ACHN (cell line): ENCODE measurements at regions not wholly inside any gene's neighbourhood (a gene's known extent, or its start where the extent isn't known, plus 50 kb on each side); places are given as distances from the start of the nearest gene placed in this dataset.
A peak's percentile ranks its signal among the peaks of the same experiment; 100 is the strongest.
"Not testable (repeated sequence)": the region's sequence is repeated elsewhere in the genome, so short reads cannot be mapped to it uniquely, and the experiment has no call there.

Experiments
- DNase-seq: peaks from one replicate; pipeline ENCODE4 v3.0.0-alpha.2; 2015
- in situ Hi-C: cut with HindIII; loops from 2 replicates; pipeline ENCODE4 v1.10.0; 2017; ENCODE audit warnings: low sequenced_read_pairs, low pct_ligation_motif_present, low pct_unique_long_range_greater_than_20kb

DNA sequence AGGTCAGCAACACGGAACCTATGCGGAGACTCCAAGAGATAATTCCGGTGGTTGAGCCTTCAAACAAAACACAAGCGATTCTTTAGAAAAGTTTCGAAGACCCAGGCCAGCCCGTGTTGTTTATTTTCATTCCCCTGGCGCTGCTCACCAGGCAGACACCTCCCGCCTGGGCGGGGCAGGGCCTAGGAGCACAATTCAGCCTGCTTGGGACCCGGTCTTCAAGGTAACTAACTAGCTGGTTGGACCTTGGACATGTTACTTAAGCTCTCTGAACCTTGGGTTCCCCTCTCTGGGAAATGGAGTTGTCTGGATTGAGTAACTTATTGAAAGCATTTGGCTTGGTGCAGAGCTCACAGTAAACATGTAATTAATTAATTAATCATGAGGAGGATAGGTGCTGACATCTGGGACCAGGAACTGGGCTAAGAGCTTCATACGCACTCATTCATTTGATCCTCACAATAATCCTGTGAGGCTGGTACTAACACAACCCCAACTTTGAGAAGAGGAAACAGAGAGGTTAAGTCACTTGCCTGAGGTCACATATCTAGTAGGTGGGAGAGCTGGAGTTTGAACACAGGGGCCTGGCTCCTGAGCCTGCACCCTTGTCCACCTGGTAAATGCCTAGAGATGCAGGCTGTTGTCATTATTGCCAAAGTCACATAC is 125.3 kb upstream of the SMURF2 start:
- DNase-seq, result no peak
- in situ Hi-C loops, result no loop called here

DNA sequence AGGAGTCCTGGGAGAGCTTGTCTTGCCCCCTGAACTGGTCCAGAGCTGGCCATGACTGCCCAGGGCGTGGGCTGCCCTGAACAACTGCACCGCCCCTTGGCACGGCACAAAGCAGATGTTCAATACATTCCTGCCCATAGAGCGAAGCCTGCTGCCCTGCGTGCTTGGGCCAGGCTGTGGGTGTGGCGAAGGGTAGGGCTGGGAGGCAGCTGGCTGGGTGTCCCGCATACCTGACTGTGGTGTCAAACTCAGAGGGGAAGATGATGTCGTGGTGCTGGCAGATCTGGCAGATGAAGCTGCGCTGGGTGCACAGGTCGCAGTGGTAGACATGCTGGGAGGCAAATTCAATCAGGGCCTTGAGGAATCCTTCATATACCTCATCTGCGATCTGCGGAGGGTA is 124.2 kb upstream of the SMURF2 start:
- no peak for DNase-seq

DNA sequence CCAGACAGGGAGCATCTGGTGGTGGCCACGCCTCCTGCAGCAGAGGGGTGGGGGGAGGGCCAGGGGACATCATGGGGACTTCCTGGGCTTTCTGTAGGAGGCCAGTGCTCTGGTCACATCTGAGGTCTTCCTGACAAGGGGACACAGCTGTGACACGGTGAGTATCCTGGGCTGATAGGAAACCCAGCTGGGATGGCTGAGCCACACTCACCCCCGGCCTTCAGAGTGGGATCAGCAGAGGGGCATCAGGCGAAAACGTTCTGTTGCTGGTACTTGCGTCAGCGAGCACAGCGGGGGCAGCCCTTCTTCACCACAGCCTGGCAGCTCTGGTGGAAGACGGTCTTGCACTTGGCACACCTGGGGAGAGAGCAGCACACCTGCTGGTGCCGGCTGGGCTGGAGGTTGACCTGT is 122.9 kb upstream of the SMURF2 start:
- in situ Hi-C loops, result no loop called here
- no peak for DNase-seq

More for the DNA sequence above, 124.2 kb upstream of the SMURF2 start:
- in situ Hi-C loops, result no loop called here

DNA sequence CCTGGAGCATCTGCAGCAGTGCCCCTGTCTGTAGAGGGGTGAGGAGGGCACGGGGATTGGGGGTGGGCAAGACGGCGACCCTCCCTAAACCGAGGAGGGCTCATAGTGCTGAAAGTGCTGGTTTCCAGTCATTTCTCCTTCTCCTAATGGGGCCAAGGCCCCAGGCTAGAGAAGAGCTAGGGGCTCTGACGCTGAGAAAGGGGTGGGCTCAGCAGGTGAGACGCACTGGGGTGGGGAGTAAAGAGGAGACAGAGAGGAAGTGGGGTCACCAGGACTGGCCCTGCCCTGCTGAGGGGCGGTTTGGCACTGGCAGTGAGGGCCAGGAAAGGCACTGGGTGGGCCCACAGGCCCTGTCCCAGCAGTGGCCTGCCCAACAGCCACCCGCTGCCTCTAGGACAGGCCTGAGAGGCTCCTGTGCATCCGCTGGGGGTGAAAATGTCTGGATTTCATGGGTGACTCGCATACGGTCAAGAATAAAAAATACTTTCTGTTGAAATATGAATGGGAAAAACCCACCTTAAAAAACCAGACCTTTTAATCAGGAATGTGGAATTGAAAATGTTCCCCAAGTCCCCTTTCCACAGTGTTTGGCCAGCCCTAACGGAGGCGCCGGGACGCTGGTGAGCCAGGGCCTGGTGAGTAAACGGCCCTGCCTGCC is 122.4 kb upstream of the SMURF2 start:
- in situ Hi-C loops, result no loop called here
- DNase-seq, result no peak

DNA sequence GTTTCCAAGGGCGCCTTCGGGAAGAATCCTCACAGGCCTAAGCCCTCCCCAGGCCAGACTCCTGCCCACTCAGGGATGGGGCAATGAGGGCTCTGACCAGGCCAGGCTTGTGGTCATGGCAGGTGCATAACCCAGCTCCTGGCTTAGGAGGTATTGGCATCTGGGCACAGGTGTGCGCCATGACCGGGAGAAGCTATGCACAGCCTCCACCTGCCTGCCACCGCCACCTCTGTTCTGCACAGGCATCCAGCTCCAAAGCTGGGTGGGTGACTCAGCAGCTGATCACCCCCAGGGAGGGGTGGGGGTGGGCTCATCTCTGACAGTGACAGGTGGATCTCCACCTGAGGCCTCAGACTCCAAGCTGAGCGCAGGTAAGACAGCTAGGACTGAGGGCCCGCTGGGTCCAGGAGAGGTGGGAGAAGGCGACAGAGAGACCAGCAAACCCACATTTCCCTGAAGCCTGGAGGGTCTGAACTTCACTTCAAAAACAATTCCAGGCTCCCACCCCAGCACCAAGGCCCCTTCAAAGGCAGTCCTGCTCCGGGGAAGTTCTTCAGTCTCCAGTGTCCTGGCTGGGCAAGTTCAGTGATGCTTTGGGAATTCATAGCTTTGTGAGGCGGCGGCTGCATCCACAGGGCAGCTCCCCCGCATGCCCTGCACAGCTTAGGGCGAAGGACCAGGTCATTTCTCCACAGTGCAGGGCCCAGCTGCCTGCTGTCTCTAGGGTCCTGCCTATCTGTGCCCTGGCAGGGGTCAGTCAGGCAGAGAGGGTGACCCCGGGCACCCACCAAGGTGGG is 121.6 kb upstream of the SMURF2 start:
- in situ Hi-C loops, result no loop called here
- no peak for DNase-seq

DNA sequence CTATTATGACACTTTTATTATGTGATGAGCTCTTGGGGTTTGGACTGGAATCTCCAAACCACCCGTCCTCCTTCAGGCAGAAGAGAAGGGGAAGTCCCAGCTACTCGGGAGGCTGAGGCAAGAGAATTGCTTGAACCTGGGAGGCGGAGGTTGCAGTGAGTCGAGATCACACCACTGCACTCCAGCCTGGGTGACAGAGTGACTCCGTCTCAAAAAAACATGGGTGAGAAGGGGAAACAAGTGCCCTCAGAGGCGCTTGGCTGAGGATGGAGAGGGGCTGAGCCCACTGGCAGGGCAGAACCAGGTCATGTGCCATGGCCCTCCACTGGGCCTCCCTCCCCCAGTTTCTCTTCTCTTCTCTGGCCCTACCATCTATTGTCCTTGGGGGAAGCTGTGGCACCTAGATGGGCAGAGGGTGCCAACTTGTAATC is 120.9 kb upstream of the SMURF2 start:
- in situ Hi-C loops, result no loop called here
- no peak for DNase-seq

DNA sequence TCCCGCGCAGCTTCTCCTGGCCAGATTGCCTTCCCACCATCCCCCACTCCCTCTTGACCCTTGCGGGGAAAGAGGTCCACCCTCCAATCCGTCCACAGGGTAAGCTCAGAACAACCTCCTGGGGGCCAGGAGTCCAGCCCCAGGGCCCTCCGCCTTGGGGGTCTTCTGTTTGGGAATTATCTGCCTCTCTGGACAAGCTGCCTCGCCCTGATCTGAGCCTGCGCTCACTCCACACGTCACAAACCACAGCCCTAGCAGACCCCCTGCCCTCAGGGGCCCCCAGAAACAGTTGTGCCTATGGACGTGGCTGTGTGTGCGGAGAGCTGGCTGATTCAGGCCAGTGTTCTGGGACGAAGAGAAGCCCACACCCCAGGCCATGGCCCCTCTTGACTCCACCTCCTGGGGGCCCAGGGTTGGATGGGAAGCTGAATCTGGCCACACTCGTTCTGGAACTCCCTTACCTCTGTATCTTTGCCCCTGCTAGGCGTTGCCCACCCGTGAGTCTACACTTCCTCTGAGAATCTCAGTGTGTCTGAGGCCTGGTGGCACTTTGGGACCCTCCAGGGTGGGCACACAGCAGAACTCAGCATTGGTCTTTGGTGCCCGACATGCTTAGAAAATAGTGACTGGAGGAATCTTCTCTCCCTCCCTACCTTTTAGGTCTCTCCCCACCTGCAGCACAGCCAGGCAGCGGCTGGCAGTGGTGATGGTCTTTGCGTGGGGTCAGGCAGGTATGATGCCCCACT is 119.9 kb upstream of the SMURF2 start:
- no peak for DNase-seq
- in situ Hi-C loops, result no loop called here

DNA sequence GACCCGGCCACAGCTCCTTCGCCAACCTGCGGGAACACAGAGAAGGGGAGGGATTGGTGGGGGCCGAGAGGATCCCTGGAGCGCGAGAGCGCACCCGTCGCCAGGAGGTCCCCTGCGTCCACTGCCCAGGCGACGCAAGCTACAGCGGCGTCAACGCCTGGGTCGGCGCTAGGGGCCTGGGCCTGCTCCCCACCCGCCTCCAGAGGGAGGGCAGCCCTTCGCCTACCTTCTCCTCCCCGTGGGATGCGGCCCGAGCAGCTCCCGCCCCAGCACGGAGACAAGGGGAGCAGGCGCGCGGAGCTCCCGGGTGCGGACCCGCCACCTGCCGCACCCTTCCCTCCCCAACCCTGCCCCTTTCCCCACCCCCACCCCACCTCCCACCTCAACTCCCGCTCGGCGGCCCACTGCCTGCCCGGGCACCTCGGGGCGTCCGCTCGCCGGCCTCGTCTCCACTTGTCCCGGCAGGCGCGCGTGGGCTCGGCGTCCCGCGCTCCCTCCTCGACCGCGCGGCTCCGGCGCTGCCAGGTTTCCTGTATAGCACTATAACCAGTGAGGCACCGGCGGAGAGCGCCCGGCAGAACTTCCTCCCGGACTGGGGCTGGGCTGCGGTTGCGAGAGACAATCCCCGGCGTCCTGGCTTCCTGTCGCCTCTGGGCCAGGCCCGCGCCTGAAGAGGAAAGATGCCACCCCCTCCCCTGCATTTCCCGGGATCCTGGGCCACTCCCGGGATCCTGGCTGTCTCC is 119.1 kb upstream of the SMURF2 start:
- in situ Hi-C loops, result no loop called here

DNA sequence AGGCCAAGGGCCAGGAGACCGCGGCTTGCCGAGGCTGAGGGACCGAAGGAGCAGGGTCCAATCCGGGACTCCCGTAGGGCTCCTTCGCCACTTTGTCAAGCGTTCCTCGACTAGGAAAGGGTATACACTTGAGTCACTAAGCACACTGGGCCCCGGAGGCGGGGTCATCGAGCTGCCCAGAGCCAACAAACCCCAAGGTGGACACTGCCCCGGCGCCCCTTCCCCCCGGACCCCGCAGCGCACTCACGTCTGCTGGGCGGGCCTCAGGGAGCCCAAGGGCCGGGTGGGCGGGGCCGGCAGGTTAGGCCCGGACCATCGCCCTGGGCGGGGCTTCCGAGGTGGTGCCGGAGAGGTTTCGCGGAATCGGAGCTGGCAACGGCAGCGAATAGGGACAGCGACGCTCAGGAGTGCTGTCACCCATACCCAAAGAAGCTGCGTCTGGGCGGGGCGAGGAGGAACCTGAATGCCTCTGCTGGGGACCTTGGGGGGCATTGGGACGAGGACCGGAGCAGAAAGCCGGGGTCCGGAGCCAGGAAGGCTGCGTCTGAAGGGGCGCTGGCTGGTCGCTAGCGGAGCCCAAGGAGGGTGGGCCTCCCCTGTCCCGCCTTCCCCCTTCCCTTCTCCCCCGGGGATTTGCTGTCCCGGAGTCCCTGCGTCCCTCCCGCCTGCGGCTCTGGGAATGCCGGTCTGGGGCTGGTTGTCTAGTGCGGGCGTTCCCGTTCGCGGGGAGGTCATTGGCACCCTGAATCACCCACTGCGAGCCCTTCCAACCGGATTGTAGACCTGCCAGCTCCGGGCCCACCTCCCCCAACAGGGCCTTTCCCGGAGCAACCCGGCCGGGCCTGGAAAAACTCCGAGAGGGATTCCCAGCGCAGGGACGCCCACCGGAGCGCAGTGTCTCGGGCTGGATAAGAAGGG is 118.2 kb upstream of the SMURF2 start:
- in situ Hi-C loops, result no loop called here
- peak; percentile 52 for DNase-seq

More for the DNA sequence above, 119.1 kb upstream of the SMURF2 start:
- no peak for DNase-seq

DNA sequence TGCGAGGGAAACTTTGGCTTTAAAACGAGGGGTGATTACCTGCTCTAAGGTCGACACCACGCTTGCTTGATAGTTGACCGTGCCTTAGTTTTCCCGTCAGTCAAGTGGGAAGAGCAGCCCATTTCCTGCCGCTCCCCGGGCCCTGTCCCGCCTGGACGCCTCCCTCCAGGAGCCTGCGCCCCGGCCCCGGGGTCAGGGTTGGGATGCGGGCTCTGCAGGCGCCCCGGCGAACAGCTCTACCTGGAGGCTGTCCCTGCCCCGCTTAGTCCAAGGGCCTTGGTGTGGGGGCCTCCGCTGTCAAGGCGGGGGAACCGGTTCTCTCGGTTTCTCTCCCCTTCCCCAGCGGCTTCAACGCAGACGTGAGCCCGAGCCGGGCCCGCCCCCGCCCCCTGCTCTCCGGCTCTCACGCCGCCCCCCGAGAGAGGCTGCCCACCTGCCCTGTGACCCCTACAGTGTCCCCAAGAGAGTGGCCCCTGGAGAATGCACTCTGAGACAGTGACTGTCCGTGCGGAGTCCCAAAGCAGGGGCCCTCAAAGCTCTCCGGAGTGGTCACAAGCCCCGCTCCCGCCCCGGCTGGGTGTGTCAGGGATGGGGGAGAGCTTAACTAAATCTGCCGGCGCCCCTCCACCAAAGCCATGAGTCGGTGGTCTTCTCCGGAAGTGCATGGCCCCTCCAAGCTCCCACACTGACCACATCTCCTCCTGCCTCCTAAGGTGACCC is 117.4 kb upstream of the SMURF2 start:
- in situ Hi-C loops, result no loop called here
- no peak for DNase-seq

DNA sequence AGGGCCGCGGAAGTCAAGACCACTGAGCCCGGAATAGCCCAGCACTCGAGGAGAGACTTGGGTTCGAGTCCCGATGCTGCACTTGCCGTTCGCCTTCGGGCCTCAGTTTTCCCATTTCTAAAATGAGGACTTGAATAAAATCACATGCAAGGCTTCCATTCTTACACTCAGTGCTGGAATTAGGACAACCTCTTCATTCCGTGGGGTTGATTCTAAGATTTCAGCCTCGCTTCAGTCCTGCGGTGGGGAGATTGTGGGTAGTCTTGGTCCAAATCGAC is 116.9 kb upstream of the SMURF2 start:
- in situ Hi-C loops, result not testable (repeated sequence)

DNA sequence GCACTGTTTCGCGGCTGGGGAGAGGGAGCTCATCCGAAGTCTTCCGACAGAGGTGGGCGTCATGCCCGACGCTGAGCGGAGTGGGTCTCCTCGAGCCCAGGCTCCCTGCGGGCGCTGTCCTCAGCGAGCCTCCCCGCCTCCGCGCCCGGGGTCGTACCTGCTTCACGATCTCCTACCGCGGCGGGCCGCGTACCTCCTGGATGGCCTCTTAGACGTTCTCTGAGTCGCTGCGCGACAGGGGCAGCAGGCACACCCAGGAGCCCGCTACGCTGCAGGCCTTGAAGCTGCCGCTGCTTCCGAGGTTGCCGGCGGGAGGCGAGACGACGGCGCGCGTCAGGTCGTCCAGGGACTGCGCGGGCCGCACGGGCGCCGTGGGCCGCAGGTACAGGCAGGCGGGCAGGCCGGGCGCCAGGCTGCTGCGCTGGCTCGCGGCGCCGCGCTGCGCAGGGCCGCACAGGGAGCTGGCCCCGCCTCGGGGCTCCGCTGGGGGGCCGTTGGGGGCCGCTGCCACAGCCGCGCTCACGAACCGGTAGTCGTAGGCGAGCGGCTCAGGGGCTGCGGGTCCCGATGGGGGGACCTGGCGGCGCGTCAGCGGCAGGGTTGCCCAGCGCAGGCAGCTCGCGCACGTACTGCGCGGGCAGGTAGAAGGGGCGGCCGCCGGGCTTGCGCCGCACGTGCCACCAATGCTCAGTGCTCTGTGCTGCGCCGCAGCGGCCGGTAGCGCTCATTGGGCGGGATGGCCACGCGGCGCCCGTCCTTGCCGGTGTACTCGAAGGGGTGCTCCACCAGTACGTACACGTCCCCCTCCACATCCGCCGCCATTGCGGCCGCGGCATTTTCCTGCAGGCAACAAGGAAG is 116.4 kb upstream of the SMURF2 start:
- in situ Hi-C loops, result no loop called here
- no peak for DNase-seq

More for the DNA sequence above, 116.9 kb upstream of the SMURF2 start:
- DNase-seq, result not testable (repeated sequence)

DNA sequence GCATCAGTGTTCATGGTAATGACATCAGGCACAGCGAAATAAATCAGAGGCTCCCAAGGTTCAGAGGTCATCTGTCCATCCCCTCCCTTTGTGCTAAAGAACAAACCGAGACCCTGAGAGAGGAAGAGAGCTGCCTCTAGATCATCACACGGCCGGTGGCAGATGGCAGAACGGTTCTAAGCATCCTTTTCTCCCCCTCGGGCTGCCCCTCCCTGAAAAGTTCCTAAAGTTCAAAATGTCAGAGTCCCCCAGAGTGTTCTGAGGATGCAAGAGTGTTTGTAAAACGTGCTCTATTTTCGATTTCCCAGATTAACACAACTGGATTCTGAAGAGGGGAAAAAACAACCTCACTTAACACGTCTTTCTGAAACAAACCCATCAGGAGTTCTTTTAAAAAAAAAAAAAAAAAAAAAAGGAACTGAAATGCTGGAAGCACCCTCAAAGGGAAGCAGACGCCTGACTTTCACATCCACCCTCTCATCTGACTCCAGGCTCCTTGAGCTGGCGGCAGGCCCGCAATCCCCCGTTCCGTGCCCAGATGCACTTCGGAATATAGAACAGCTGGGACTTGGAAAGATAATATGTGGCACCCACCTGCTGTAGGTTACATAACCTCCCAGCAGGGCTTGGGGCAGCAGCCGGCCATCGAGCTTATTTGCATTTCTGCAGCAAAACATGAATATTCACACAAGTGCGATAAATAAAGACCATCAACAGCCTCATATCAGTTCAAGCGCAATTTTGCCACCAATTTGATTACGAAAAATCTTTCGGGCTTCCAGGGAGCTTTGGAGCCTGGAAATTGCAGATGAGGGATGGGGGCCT is 115.5 kb upstream of the SMURF2 start:
- in situ Hi-C loops, result no loop called here
- no peak for DNase-seq

DNA sequence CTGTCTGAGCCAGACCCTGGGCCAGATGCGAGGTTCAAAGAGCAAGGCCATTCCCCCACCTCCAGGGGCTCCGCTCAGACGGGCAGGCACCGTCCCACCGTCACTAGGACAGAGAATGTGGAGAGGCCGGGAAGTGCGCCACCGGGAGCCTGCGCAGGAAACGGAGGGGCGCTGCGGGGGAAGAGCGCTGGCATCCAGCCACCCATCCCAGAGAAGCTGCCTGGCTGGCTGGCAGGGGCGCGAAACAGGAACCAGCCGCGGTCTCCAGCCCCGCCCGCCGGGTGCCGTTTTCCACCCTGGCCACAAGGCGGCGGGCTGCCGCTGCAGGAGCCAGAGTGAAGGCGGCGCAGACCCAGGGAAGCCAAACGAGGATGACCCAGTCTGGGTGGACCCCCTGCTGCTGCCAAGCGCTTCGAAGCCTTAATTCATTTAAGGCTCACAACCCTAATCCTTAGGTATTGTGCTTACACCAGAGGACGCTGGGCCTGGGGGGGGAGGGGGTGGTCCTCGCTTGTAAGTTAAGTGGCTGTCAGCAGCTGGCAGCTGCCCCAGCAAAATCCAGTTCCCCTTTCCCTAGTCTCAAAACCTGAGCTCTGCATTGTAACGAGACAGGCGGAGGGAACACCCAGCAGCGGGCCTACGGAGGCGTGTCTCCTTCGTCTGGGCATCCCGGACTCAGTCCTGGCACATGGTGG is 114.8 kb upstream of the SMURF2 start:
- in situ Hi-C loops, result not testable (repeated sequence)
- peak; percentile 82 for DNase-seq
